Lower leg skin (tissue), 4 donors: ENCODE measurements at regions not wholly inside any gene's neighbourhood (a gene's known extent, or its start where the extent isn't known, plus 50 kb on each side); places are given as distances from the start of the nearest gene placed in this dataset.

Experiments
- DNase-seq, 2 donors: peaks; one replicate each; pipeline ENCODE4 v3.0.0-alpha.2; 2019; ENCODE audit warnings: low spot score in 2 of 2
- H3K4me3 ChIP-seq: fragments of 200-600 bp; sonication (generic); 2 replicates; pipeline ENCODE4 v1.5.1; 2017; ENCODE audit warnings: mild to moderate bottlenecking, low read depth; ENCODE audit not compliant: poor library complexity, severe bottlenecking
- POLR2A ChIP-seq, 2 donors: fragments of 450-650 bp; IDR thresholded peaks; one replicate each; pipeline ENCODE4 v1.6.1; 2016 to 2017; ENCODE audit warnings: antibody characterized with exemption in 2 of 2, mild to moderate bottlenecking in 1 of 2, moderate library complexity in 1 of 2
- WGBS, 2 donors: methylation state at CpG; one replicate each; pipeline ENCODE4 v1.1.5; 2018; 5-methylcytosine and 5-hydroxymethylcytosine counted together
- intact Hi-C: fragments of 100-400 bp; cut with DNase I; formaldehyde crosslinking; loops from one replicate; pipeline ENCODE4 v1.15.0; 2023; ENCODE audit warnings: low total_unique reads
- TF ChIP-seq, protein P1 (sequence below), 3 donors: fragments of 450-650 bp; IDR thresholded peaks; one replicate each; pipeline ENCODE4 v1.5.1; 2016; ENCODE audit warnings: antibody characterized with exemption in 3 of 3, mild to moderate bottlenecking in 3 of 3, moderate library complexity in 2 of 3

DNA sequence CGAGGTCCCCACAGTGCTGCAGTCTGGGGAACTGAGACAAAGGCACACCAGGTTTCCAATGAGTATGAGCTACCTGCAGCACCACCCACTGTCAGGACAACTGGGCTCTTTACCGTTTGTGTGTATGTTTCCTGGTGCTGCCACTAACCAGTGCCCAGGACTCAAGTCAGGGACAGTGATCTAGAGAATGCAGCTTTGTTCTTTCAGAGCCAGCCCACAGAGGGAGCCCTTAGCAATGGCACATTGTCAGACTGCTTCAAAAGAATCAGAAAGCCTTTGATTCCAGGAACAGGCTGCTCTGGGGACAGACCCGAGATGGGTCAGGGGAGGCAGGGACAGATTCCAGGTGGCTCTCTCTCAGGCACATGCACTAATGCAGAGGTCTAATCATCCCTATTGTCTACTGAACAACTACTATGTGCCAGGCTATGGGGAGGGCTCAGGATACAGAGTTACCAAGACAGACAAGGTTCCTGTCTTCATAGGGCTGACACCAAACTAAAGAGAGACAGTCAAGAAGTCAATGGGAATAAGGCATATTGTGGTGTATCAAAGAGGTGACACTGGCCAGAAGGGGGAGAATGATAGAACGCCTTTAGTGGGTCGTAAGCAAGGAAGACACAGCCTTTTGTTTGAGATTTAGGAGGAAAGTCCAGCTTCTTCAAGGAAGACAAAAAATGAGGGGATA, 103.7 kb downstream of the VPREB1 start:
- intact Hi-C loops: no loop called here
- no peak for TF ChIP-seq POLR2A (IDR thresholded peaks at IDR 0.05)
- TF ChIP-seq, protein P1, sequence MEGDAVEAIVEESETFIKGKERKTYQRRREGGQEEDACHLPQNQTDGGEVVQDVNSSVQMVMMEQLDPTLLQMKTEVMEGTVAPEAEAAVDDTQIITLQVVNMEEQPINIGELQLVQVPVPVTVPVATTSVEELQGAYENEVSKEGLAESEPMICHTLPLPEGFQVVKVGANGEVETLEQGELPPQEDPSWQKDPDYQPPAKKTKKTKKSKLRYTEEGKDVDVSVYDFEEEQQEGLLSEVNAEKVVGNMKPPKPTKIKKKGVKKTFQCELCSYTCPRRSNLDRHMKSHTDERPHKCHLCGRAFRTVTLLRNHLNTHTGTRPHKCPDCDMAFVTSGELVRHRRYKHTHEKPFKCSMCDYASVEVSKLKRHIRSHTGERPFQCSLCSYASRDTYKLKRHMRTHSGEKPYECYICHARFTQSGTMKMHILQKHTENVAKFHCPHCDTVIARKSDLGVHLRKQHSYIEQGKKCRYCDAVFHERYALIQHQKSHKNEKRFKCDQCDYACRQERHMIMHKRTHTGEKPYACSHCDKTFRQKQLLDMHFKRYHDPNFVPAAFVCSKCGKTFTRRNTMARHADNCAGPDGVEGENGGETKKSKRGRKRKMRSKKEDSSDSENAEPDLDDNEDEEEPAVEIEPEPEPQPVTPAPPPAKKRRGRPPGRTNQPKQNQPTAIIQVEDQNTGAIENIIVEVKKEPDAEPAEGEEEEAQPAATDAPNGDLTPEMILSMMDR (IDR thresholded peaks at IDR 0.05): no peak
- no peak overlapping the region for H3K4me3 ChIP-seq
- 44 to 48% methylated on average over 4 to 5 of the region's 5 CpGs for WGBS, 2 donors
- DNase-seq: no peak

DNA sequence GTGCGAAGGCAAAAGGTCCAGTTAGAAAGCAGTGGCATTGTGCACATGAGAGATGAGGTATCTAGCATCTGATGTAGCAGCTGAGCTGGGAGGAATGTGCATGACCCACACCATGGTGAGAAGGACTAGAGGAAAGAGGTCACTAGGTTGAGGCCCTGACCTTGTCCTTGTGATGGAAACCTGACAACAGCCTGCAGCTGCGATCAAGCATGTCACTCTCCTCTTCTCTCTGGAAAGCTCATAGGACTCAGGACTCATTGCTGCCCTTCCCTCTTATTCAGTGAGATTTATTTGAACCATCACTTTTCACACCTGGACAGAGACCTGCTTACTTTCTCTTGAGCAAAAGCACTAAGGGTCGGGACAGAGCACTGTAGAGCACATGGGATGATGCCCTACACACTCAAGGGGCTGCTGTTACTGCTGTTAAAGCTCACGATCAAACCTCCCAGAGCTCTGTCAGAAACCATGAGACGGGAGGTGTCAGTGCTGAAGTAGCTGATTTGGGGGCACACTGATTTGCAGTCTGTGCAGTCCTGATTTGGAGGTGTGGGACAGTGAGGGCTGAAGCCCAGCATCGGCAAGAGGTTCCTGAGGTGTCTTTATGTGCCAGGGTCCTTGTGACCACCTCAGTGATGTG, 104.3 kb downstream of the VPREB1 start:
- TF ChIP-seq, protein P1 (IDR thresholded peaks at IDR 0.05): no peak
- TF ChIP-seq POLR2A (IDR thresholded peaks at IDR 0.05): no peak
- intact Hi-C loops: no loop called here
- no peak for DNase-seq
- no peak overlapping the region for H3K4me3 ChIP-seq
- 71 to 74% methylated on average over 6 of the region's 6 CpGs for WGBS, 2 donors

DNA sequence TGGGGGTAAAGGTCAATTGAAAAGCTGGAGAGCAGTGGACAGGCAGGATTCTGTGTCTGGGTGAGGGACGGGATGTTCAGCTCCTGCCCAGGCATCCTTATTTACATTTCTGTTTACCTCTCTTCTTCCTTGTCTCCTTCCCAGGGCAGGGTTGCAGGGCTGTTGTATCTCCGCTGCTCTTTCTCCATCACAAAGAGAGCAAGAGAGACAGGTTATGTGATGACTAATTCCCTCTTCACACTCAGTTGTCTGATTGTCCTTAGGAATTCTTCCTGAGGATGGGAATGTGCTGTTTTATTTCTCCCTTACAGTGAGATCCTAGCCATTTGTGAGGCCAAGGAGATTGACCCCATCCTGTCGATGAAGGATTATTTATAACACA, 104.9 kb downstream of the VPREB1 start:
- no peak for DNase-seq
- TF ChIP-seq, protein P1 (IDR thresholded peaks at IDR 0.05): no peak
- no peak for TF ChIP-seq POLR2A (IDR thresholded peaks at IDR 0.05)
- no peak overlapping the region for H3K4me3 ChIP-seq
- WGBS, 2 donors: 37 to 53% methylated on average over 3 of the region's 3 CpGs
- intact Hi-C loops: no loop called here

DNA sequence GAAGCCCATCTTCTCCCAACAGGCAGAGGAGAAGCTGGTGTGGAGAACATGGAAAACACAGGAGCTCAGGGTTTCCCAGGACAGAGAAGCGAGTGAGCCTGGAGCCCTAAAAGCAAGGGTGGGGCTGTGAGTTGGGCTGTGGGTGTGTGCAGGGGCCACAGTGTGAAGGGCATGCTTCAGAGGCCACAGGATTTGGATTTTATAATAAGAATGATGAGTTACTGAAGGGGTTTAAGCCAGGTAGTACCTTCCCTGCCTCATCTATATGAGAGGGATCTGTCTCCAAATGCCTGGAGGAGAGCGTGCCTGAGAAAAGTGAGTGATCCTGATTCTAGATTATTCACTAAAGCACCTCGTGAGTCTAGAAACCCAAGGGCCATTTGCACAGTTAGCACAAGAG, 106.8 kb downstream of the VPREB1 start:
- intact Hi-C loops: no loop called here
- WGBS, 2 donors: 65 to 66% methylated on average over 3 of the region's 3 CpGs
- no peak for TF ChIP-seq POLR2A (IDR thresholded peaks at IDR 0.05)
- TF ChIP-seq, protein P1 (IDR thresholded peaks at IDR 0.05): no peak

DNA sequence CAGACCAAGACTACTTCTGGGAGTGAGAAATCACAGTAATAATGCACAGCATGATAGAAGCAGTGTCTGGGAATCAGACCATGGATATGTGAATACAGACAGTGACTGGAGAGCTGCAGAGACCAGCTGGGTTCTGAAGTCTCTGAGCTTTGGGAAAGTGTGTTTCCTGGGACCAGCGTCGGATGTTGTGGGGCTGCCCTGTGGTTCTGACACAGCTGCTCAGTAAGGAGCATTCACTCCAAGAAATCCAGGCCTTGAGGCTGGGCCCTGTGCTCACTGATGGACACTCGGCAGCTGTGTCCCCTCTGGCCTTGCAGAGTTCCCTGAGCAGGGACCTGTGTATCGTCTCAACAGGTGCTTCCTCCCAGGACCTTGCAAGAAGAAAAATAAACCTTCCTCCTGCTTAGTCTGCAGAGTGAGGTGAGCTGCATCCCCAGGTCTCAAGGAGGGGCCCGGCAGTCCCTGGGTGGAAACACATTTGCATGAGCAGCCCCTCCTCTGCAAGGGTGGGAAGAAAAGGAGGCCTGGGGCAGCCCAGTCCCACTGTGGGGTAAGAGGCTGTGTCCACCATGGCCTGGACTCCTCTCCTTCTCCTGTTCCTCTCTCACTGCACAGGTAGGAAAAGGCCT, 107.9 kb downstream of the VPREB1 start:
- TF ChIP-seq, protein P1 (IDR thresholded peaks at IDR 0.05): no peak
- no peak for TF ChIP-seq POLR2A (IDR thresholded peaks at IDR 0.05)
- H3K4me3 ChIP-seq: no peak overlapping the region
- intact Hi-C loops: no loop called here
- 51 to 73% methylated on average over 3 to 5 of the region's 5 CpGs for WGBS, 2 donors
- no peak for DNase-seq

More for the DNA sequence above, 106.8 kb downstream of the VPREB1 start:
- no peak for DNase-seq
- H3K4me3 ChIP-seq: no peak overlapping the region
